NOMO-1 (cell line): ENCODE measurements at regions not wholly inside any gene's neighbourhood (a gene's known extent, or its start where the extent isn't known, plus 50 kb on each side); places are given as distances from the start of the nearest gene placed in this dataset.

Experiments used
- DNase-seq, 2 experiments: peaks; one replicate each; lab custom pipeline; 2025; ENCODE audit not compliant: unreplicated experiment in 2 of 2; lab: John Stamatoyannopoulos, UW

GRCh38 chr13:106680796-106681472 is 113.0 kb upstream of the ARGLU1 start:
- no peak for DNase-seq

- DNase-seq, result no peak
Observed at GRCh38 chr13:106678646-106679418, 110.9 kb upstream of the ARGLU1 start.

DNA sequence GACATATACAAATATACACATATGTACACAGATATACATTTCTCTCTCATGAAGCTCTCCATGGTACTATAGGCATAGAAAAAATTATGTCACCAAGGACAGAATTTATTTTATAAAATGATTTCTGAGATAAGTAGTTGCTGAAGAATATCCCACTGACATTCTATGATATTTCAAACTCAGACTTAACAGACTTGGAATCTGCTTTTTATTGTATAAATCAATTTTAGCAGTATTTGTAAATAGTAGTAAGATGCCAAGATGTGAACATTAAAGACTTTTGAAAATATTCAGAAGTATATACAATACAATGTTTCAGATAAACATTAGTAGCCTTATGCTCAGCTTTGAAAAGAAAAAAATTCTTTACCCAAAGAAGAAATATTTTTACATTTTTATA is 107.4 kb upstream of the ARGLU1 start:
- DNase-seq, result no peak

GRCh38 chr13:106660746-106661625 is 93.0 kb upstream of the ARGLU1 start:
- DNase-seq, result no peak

DNA sequence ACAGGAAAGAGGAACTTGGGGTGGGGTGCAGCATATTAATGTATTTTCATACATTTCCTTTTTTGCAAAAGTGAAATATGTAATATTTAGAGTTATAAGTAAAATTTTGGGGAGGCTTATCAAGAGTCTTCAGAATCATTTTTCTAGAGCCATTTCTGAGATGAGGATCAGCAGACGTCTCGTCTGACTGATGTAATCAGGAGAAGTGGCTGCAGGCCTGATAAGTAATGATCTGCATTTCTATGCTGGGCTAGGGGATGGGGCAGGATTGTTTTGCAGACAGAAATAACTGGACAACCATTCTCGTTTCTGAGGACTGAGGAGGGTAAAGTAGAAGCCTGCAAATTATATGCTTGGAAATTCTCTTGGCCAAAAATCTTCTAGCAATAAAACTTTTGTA is 89.2 kb upstream of the ARGLU1 start:
- DNase-seq, result no peak

- DNase-seq, result no peak
Observed at GRCh38 chr13:106656186-106656585, 88.2 kb upstream of the ARGLU1 start.

- DNase-seq, result no peak
Observed at GRCh38 chr13:106651442-106651841, 83.5 kb upstream of the ARGLU1 start.

GRCh38 chr13:106650690-106651205 is 82.8 kb upstream of the ARGLU1 start:
- DNase-seq, result no peak

DNA sequence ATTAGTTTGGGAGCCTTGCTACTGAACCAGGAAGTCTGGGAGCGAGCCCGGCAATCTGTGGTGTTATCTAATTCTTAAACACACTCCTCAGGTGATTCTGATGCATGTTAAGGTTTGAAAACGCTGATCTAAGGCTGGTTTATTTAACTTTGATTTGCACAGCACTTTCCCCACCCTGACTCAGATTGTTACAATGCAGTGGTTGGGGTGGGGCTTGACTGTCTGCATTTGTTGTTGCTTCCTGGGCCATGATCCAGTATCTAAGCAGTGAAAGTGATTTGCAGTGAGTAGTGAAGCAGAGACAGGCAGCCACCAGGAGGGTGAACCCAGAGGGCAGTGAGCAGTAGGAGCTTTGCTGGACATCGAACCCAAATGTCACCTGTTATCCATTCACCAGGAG is 81.6 kb upstream of the ARGLU1 start:
- no peak for DNase-seq

DNA sequence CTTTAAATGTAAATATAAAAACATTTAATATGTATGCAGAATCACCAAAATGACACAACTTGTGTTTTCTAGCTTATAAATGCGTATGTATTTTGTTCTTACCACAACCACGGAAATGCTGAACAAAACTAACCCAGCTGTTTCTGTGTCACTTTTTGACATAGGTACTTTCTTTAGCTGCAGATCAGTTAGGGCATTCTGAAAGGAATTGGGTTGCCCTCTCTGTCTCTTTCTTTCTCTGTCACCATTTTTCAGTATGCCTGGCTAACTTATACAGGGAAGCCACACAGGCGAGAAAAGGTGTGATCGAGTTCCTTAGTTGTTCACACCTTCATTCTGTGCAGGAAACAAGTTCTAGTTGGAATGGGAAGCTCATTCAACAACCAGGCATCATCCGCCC is 72.6 kb upstream of the ARGLU1 start:
- DNase-seq, result no peak

- no peak for DNase-seq
Observed at GRCh38 chr13:106637519-106637918, 69.6 kb upstream of the ARGLU1 start.

DNA sequence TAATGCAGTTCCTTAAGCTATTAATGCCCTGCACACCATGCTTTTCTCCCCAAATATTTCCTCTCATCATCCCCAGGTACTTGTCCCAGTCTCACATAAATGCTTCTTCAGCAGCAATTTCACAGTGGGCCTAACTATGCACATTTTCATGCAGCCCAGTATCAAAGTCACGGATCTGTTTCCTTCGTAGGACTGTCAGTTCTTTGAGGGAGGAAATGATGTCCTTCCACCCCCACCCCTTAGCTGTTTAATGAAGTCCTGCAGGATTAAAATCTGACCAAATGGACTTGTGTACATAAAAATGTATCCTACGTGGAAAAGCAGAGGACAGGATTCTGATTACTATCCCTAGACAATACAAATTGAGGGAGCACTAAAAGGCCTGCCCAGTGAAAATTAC is 68.6 kb upstream of the ARGLU1 start:
- DNase-seq, result no peak

GRCh38 chr13:106635616-106636015 is 67.7 kb upstream of the ARGLU1 start:
- no peak for DNase-seq

DNA sequence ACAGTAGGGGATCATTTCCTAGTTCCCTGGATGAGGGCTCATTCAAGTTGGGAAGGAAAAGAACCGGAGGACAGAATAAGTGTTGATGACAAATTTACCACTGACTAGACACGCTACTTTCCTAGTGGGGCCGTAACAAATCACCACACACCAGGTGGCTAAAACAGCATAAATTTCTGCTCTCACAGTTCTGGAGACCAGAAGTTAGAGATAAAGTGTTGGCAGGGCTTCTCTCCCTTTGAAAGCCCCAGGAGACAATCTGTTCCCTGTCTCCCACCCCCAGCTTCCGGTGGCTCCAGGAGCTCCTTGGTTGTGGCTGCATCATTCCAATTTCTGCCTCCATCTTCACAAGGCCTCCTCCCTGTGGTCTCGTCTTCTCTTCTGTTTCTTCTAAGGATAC is 65.4 kb upstream of the ARGLU1 start:
- no peak for DNase-seq

- DNase-seq, result no peak
Observed at GRCh38 chr13:106630650-106631049, 62.7 kb upstream of the ARGLU1 start.

DNA sequence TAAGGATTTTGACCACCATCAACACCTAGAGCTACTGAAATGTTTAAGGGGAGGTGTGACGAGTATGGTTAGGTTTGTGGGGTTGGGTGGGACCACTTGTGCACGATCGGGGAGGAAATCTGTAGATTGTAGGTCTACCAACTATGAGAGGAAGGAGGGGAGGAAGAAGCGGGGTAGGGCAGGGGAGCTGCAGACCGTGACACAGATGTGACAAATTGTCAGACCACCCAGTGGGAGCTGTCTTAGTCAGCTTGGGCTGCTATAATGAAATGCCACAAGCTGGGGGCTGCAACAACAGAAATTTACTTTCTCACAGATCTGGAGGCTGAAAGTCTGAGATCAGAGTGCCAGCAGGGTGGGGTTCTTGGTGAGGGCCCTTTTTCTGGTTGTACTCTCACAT is 62.2 kb upstream of the ARGLU1 start:
- no peak for DNase-seq

GRCh38 chr13:106628936-106629659 is 61.2 kb upstream of the ARGLU1 start:
- no peak for DNase-seq

GRCh38 chr13:106626473-106626872 is 58.5 kb upstream of the ARGLU1 start:
- DNase-seq, result no peak

DNA sequence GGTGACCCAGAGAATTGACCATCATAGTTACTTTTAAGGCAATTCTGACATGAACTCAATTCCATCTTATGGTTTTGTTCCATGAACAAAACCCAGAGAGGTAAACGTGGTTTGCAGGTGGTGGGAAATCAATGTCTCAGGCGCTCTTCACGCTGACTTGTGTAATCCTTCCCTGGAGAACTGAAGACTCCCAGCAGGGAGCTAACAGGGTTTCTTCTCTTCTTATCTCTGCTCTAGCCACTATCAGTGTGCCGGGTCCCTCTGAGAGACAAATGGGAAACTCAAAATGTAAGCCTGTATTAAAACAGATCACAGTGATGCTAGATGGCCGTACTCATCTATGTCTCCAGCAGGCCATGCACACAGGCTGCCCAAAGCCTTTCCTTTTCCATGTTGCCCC is 57.6 kb upstream of the ARGLU1 start:
- DNase-seq, result no peak

- DNase-seq, result no peak
Observed at GRCh38 chr13:106623799-106624460, 56.0 kb upstream of the ARGLU1 start.
